ENCODE measurements at regions not wholly inside any gene's neighbourhood (a gene's known extent, or its start where the extent isn't known, plus 50 kb on each side); places are given as distances from the start of the nearest gene placed in this dataset.

DNA sequence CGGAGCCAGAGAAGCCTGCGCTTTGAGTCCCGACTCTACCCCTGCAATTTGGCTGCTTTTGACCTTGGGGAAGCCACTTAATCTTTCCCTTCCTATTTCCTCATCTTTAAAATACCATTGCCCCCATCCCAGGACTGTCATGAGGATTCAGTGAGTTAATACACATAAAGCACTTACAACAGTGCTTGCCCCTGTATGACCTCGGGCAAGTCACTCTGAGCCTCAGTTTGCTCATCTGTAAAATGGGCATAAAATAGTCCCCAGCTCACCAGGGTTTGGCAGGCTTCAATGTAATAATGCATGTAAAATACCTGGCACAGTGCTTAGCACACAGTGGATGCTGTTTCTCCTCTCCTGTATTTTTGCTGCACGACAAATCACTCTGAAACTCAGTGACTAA, 278.7 kb upstream of the PWP1 start:
- TF ChIP-seq CTCF (IDR thresholded peaks at IDR 0.05) = no peak
- no peak for DNase-seq (ENCODE audit: extremely low spot score, unreplicated experiment)
- Mint-ChIP-seq H3K9me3 (ENCODE audit: unreplicated experiment) (no peaks in the 10 kb centered on the region), H3K36me3 (ENCODE audit: unreplicated experiment) (no peaks in the 10 kb centered on the region), H3K4me3 (ENCODE audit: unreplicated experiment) (no peak overlapping the region), H3K4me1 (ENCODE audit: unreplicated experiment) (peaks cover 3% of the 10 kb centered on the region), H3K27me3 (ENCODE audit: unreplicated experiment) (no peaks in the 10 kb centered on the region), H3K27ac (ENCODE audit: unreplicated experiment) (no peak overlapping the region)

DNA sequence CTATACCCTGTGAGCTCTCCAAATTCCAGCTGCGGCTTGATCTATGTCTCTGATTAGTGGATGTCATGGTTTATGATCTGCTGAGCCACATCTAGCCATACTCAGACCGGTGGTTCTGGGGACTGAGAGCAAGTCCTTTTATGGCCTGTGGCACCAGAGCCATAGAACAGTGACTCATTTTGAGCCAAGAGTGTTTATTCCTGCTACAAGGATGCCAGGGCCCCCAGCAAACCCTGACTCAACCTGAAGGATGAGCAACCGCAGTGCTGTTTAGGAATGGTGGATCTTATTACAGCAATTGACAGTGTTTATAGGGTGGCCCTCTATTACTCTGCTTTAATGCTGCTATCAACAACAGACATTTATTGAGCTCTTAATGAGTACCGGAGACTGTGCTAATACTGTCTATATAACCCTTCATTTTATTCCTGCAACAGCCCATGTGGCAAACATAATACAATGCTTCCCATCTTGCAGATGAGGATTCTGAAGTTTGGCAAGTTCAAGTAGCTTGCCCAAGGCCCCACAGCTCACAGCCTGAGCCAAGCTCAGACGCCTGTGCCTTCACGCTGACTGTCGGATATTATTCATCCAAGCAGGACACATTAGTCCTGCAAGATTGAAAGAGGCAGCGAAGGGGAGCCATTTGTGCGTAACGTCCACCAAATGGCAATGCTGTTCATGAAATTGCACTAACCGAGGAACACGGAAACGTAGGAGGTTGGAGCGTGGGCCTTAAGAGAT, 273.6 kb upstream of the PWP1 start:
- Mint-ChIP-seq H3K36me3 (ENCODE audit: unreplicated experiment) (no peaks in the 10 kb centered on the region), H3K4me1 (ENCODE audit: unreplicated experiment) (peaks cover 5% of the 10 kb centered on the region), H3K27ac (ENCODE audit: unreplicated experiment) (no peak overlapping the region), H3K9me3 (ENCODE audit: unreplicated experiment) (no peaks in the 10 kb centered on the region), H3K4me3 (ENCODE audit: unreplicated experiment) (no peak overlapping the region), H3K27me3 (ENCODE audit: unreplicated experiment) (no peaks in the 10 kb centered on the region)
- no peak for DNase-seq (ENCODE audit: extremely low spot score, unreplicated experiment)
- no peak for TF ChIP-seq CTCF (IDR thresholded peaks at IDR 0.05)

- Mint-ChIP-seq H3K4me3 (ENCODE audit: unreplicated experiment) (no peak overlapping the region), H3K4me1 (ENCODE audit: unreplicated experiment) (peaks cover 5% of the 10 kb centered on the region), H3K36me3 (ENCODE audit: unreplicated experiment) (no peaks in the 10 kb centered on the region), H3K9me3 (ENCODE audit: unreplicated experiment) (no peaks in the 10 kb centered on the region), H3K27ac (ENCODE audit: unreplicated experiment) (no peak overlapping the region), H3K27me3 (ENCODE audit: unreplicated experiment) (no peaks in the 10 kb centered on the region)
- no peak for DNase-seq (ENCODE audit: extremely low spot score, unreplicated experiment)
- TF ChIP-seq CTCF (IDR thresholded peaks at IDR 0.05) = no peak
Measured at GRCh38 chr12:107415071-107415470, 270.5 kb upstream of the PWP1 start.

GRCh38 chr12:107415834-107416233, 269.8 kb upstream of the PWP1 start:
- no peaks in the 10 kb centered on the region for H3K36me3 Mint-ChIP-seq (ENCODE audit: unreplicated experiment)
- peaks cover 5% of the 10 kb centered on the region for H3K4me1 Mint-ChIP-seq (ENCODE audit: unreplicated experiment)
- H3K27ac Mint-ChIP-seq (ENCODE audit: unreplicated experiment) = no peak overlapping the region
- H3K4me3 Mint-ChIP-seq (ENCODE audit: unreplicated experiment) = no peak overlapping the region
- H3K9me3 Mint-ChIP-seq (ENCODE audit: unreplicated experiment) = no peaks in the 10 kb centered on the region
- DNase-seq (ENCODE audit: extremely low spot score, unreplicated experiment) = no peak
- TF ChIP-seq CTCF (IDR thresholded peaks at IDR 0.05) = no peak
- H3K27me3 Mint-ChIP-seq (ENCODE audit: unreplicated experiment) = no peaks in the 10 kb centered on the region

DNA sequence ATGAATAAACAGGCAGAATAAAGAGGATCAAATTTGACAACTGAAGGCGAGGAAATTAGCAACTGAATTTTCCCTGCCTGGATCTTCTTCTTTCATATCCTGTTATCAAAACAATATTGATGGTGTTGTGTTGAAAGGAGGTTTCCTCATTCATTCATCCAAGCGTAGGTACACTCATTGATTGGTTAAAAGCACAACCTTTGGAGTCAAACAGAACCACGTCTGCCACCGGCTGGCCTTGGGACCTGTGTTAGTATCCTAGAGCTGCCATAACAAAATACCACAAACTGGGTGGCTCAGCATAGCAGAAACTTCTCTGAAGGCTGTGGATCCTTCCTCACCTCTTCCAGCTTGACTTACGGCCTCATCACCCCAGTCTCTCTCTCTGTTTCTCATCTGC, 268.6 kb upstream of the PWP1 start:
- no peak overlapping the region for H3K27ac Mint-ChIP-seq (ENCODE audit: unreplicated experiment)
- no peaks in the 10 kb centered on the region for H3K9me3 Mint-ChIP-seq (ENCODE audit: unreplicated experiment)
- no peak for TF ChIP-seq CTCF (IDR thresholded peaks at IDR 0.05)
- H3K4me1 Mint-ChIP-seq (ENCODE audit: unreplicated experiment) = peaks cover 2% of the 10 kb centered on the region
- no peaks in the 10 kb centered on the region for H3K36me3 Mint-ChIP-seq (ENCODE audit: unreplicated experiment)
- no peaks in the 10 kb centered on the region for H3K27me3 Mint-ChIP-seq (ENCODE audit: unreplicated experiment)
- H3K4me3 Mint-ChIP-seq (ENCODE audit: unreplicated experiment) = no peak overlapping the region
- no peak for DNase-seq (ENCODE audit: extremely low spot score, unreplicated experiment)

Data from osteocyte (in vitro differentiated cells).